Erythroblast (primary cell): ENCODE measurements at regions not wholly inside any gene's neighbourhood (a gene's known extent, or its start where the extent isn't known, plus 50 kb on each side); places are given as distances from the start of the nearest gene placed in this dataset.

Source experiments
- GATA1 ChIP-seq: IDR thresholded peaks from 2 replicates; pipeline ENCODE4 v1.6.1; 2011; ENCODE audit warnings: low read depth, mild to moderate bottlenecking, control low read depth, low read length, moderate library complexity
- POLR2A ChIP-seq: IDR thresholded peaks from 2 replicates; pipeline ENCODE4 v1.6.1; 2011; ENCODE audit warnings: mild to moderate bottlenecking, low read length

- no peak for TF ChIP-seq POLR2A
- TF ChIP-seq GATA1 = no peak
Observed at GRCh38 chr1:192943108-192943507, 116.1 kb downstream of the UCHL5 start.
